Activated naive CD4-positive, alpha-beta T cell treated with anti-CD3 and anti-CD28 coated beads, Interleukin-2, amount 50 U/mL, for 72 hours (primary cell): ENCODE measurements at regions not wholly inside any gene's neighbourhood (a gene's known extent, or its start where the extent isn't known, plus 50 kb on each side); places are given as distances from the start of the nearest gene placed in this dataset.
A peak's percentile ranks its signal among the peaks of the same experiment; 100 is the strongest.

Experiments used
- ATAC-seq, 2 donors: fragments of 150-1000 bp; cut with Tn5 transposase; 2 replicates each; pipeline ENCODE4 v1.10.0; 2021; ENCODE audit warnings: mild to moderate bottlenecking in 2 of 2, moderate library complexity in 2 of 2
- DNase-seq, 2 donors: peaks; one replicate each; pipeline ENCODE4 v3.0.0; 2021 to 2022; ENCODE audit warnings: low spot score in 2 of 2
- H3K27ac Mint-ChIP-seq, 2 donors: one replicate each; pipeline ENCODE4 v1.8.0; 2022; ENCODE audit warnings: mild to moderate bottlenecking in 2 of 2, mixed read lengths in 2 of 2
- H3K36me3 Mint-ChIP-seq, 2 donors: one replicate each; pipeline ENCODE4 v1.8.0; 2022; ENCODE audit warnings: mixed read lengths in 2 of 2
- H3K9me3 Mint-ChIP-seq, 2 donors: one replicate each; pipeline ENCODE4 v1.8.0; 2022; ENCODE audit warnings: mixed read lengths in 2 of 2

DNA sequence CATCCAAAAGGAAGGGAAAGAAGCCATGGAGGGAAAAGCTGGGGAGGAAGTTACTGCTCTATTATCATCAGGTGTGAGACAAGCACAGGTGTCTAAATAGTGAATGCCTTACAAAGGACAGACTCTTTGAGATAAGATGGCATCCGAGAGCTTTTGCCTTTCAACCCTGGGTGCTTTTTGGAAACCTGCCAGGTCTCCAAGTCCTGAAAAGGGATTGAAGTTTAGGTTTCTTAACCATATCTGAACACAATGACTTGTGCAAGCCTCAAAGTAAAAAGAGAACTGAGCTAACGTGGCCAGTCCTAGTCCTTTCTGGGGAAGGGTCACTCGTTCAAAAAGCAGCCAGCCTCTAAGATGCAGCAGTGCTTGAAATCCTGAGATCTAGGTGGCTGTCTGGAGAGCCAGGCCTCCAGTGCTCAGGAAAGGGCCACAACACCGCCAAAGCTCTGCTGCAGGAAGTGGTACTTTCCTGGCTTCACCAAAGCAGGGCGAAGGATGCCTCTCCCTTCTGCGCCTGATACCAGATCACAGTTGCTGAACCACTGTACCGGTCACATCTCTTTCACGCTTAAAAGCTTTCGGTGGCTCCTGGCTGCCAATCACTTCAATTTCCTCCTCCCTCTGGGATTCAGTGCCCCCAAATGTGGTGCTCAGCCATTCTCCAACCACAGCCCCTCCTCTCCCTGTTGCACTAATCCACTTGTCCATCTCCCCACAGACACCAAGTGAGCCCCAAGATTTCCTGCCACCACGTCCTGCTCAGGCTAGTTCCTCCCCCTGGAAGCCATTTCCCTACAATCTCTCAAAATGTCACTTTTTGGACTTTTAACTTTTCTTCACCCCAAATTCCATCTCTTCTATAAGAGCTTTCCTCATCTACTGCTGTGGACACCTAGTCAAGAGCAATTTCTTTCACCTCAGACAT, 104.1 kb upstream of the LPP start:
- peak overlapping the region in 1 of 2 donors; percentile 53 for H3K27ac Mint-ChIP-seq
- no peaks in the 10 kb centered on the region for H3K36me3 Mint-ChIP-seq
- H3K9me3 Mint-ChIP-seq: no peaks in the 10 kb centered on the region
- DNase-seq (peak in 1 of 2 donors; percentile 10), ATAC-seq (peak; percentile 63 to 77)

DNA sequence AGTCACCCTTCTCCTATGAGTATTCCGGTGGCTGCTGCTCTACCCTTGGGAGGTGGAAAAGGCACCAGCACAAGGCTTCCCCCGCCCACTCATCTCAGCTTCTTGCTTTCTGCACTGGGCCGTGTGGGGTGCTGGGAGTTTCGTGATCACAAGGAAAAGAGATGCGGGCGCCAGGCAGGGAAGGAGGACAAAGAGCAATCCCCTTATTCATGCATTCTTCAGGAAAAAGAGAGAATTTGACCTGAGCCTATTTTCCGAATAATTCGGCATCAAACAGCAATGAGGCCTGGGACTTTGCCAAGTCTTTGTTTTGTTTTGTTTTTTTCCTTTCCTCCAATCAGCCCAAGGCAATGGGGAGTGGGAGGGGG, 102.2 kb upstream of the LPP start:
- Mint-ChIP-seq H3K27ac (no peak overlapping the region), H3K9me3 (no peaks in the 10 kb centered on the region), H3K36me3 (no peaks in the 10 kb centered on the region)
- no peak for ATAC-seq
- no peak for DNase-seq

DNA sequence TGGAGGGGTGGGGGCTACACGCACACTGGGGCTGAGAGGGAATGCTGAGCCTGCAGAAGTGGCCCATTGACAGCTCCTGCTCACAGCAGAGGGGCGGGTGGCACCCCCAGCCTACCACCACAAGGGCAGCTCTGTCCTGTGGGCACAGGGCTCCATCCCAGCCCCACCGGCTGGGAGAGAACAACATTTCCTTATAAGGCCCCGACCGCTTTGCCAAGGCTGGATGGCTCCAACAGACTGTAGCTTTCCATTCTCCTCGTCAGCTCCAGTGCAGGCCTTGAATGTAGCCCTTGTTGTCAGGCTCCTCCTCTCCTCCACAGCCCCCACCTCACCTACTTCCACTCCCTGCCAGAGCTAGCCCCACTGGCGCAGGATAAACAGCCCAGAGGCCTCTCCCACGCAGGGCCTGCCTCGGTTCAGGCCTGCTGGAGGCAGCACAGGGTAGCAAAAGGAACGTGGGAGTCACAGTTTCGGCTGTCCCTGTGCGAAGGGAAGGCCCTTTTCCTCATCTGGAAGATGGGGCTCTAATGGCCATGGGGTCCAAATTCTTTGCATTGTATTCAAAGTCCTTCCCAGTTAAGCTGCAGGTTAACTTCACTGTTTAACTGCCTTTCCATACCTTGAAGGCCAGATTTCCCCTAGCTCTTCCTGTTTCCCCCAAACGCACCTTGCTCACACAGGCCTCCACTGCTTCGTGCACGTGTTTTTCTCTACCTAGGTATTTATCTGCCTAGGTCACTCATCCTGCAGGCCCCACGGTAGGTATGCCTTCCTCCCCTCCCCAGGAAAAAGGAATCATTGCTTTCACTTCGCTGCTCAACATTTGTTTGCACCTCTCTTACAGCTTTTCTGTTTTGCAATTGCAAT, 101.6 kb upstream of the LPP start:
- no peak overlapping the region for H3K27ac Mint-ChIP-seq
- H3K36me3 Mint-ChIP-seq: no peaks in the 10 kb centered on the region
- H3K9me3 Mint-ChIP-seq: no peaks in the 10 kb centered on the region
- DNase-seq (no peak), ATAC-seq (no peak)

DNA sequence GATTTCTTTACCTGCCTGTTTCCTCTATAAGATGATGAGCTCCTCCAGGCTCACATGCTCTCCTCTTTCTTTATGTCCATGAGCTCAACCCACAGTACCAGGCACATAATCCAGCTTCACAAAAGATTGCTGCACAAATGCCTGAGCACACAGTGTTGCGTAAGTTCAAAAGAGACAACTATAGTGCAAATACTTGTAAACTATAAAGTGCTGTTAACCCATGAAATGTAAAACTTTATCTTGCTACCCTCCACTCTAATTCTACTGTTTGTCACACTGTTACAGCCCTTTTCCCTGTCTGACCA, 101.0 kb upstream of the LPP start:
- Mint-ChIP-seq H3K36me3 (no peaks in the 10 kb centered on the region), H3K27ac (no peak overlapping the region), H3K9me3 (no peaks in the 10 kb centered on the region)
- ATAC-seq: no peak
- no peak for DNase-seq

DNA sequence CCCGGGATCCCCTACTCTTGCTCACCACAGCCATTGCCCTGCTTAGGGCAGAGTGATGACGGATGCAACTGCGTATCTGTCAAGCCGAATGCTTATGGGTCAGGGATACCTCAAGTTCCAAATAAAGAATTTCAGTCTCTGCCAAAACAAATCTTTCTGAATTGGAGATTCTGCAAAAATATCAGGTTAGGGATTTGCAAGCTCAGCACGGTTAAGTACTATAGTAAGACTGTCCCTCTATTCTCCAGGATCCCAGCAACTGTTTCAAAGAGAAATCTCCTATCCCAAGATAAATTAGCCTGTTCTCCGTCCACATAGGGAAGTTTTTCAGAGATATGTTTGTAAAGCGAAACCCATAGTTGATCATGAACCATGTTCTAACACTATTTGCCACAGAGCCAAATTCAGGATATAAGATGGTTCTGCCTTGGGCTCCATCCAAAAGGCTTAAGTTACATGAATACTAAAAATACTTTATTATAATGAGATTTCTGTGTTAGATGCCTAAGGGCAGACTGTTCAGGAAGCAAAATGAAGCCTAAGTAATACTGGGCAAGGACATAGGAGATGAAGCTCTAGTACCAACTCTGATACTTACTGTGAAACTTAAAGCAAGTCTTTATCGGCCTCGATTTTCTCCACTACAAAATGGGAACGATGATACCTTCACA, 100.1 kb upstream of the LPP start:
- ATAC-seq: no peak
- H3K36me3 Mint-ChIP-seq: no peaks in the 10 kb centered on the region

DNA sequence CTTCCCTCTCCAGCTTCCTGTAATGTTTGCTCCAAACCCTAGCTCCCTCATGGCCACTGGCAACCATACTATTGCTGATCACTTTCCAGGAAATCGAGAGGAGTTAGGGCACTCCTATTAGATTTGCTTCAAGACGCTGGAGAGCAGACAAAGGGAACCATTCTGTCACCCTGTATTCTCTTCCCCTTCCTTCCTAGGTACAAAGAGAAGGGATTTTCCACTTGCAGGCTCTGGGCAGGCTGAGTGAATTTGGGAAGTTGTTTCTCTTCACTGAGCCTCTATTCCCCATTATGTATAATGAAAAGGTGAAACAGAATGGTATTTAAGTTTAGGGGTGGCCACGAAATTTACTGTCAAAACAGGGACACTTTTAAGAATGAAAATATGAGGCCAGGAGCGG, 99.4 kb upstream of the LPP start:
- no peak for ATAC-seq
- Mint-ChIP-seq H3K36me3 (no peaks in the 10 kb centered on the region), H3K27ac (no peak overlapping the region), H3K9me3 (no peaks in the 10 kb centered on the region)
- DNase-seq: no peak

More for the DNA sequence above, 100.1 kb upstream of the LPP start:
- DNase-seq: no peak
- Mint-ChIP-seq H3K27ac (no peak overlapping the region), H3K9me3 (no peaks in the 10 kb centered on the region)

DNA sequence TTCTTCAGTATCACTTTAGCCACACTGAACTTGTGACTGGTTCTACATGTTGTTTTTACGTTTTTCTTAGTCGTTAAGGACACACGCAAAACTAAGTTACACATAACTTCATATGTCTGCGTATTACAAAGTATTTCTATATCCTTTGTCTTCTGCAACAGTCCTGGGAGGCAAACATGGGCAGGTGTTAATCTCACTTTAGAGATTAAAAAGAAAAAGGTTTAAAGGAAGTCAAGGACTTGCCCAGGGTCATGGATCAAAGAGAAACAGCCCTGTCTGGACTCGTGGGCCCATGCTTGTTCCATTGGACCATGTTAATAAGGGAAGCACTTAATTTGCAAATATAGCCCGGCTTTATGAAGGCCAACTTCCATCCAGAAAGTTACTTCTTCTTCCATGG, 98.6 kb upstream of the LPP start:
- H3K36me3 Mint-ChIP-seq: no peaks in the 10 kb centered on the region
- H3K9me3 Mint-ChIP-seq: no peaks in the 10 kb centered on the region
- ATAC-seq: no peak

DNA sequence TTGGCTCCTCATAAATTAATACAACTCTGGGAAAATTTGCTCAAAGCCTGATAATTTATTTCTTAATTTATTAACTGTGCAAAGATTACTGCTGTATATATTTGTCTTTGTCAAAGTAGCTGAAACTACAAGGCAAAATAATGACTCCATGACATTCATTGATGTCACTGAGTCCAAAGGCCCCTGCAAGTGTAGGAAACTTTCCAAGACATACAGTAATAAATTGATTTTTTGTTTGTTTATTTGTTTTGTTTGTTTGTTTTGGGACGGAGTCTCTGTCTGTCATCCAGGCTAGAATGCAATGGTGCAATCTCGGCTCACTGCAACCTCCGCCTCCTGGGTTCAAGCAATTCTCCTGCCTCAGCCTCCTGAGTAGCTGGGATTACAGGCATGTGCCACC, 96.8 kb upstream of the LPP start:
- no peak overlapping the region for H3K27ac Mint-ChIP-seq
- no peak for DNase-seq
- peaks cover 0 to 2% of the 10 kb centered on the region in 2 donors for H3K36me3 Mint-ChIP-seq
- no peak for ATAC-seq
- no peaks in the 10 kb centered on the region for H3K9me3 Mint-ChIP-seq

More for the DNA sequence above, 98.6 kb upstream of the LPP start:
- H3K27ac Mint-ChIP-seq: no peak overlapping the region
- DNase-seq: no peak

DNA sequence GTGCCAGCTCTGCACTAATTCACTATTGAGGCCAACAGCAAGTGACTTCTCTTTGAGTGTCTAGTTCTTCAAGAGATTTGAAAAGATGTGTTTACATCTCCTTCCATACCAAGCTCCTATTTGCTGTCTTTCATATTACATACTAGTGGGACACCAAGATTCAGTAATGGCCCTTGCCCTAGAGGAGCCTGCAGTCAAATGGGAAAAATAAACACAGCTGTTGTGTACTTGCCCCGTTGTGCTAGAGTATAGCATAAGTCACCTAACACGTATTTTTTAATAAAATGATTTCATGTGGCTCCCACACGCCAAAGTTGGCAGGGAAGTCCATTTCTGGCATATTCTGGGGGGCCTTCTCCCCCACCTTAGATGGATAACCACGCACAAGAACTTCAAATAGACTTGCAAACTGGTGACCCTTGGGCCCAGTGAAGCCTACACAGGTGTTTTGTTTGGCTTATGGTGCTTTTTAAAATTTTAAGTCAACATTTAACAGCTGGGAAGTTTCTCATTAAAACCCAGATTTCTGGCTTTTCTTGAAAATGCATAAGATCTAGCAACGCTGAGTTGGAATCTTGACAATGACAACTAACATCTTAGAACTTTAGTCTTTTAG, 95.3 kb upstream of the LPP start:
- ATAC-seq (no peak), DNase-seq (no peak)
- Mint-ChIP-seq H3K27ac (no peak overlapping the region), H3K36me3 (peaks cover 0 to 18% of the 10 kb centered on the region in 2 donors), H3K9me3 (no peaks in the 10 kb centered on the region)

DNA sequence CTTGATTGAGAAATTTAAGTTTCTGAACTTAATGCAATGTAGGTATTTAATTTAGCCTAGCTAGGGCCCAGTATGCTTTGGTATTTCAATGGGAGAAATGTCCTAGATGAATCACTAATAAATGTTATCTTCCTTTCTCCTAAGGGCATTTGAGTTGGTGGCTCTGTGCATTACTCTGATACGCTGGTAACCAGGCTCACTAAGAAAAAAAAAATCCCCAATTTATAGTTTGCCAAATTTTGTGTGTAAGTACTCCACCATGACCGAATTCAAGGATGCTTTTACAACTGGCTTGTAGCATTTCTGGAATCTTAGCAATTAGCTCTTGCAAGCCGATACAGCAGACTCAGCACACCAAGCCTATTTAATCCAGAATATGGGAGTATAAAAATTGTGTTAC, 94.6 kb upstream of the LPP start:
- no peak for DNase-seq
- Mint-ChIP-seq H3K27ac (no peak overlapping the region), H3K9me3 (no peaks in the 10 kb centered on the region), H3K36me3 (peaks cover 0 to 24% of the 10 kb centered on the region in 2 donors)
- no peak for ATAC-seq

DNA sequence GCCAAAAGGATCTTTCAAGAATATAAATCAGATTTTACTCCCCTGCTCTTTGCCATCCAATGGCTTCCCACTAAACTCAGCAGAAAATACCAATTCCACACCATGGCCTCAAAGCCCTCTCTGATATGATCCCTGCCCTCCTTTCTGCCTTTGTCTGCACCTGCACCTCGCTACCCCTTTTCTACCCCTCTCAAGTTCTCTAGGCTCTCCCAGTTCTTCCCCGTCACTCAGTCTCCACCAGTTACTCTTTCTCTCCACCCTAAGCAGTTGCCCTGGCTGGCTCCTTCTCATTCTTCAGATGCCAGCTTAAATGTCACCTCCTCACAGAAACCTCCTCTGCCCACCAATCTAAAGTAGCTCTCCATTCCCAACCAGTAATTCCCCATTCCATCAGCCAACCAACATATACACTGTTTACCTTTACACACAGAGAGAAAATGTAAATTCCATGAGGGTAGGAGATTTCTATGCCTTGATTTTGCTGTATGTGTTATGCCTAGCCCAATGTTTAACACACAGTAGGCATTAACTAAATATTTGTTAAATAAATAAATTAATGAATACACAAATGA, 93.6 kb upstream of the LPP start:
- peaks cover 0 to 8% of the 10 kb centered on the region in 2 donors for H3K9me3 Mint-ChIP-seq
- no peak overlapping the region for H3K27ac Mint-ChIP-seq
- peaks cover 0 to 28% of the 10 kb centered on the region in 2 donors for H3K36me3 Mint-ChIP-seq
- ATAC-seq (no peak), DNase-seq (no peak)

- Mint-ChIP-seq H3K36me3 (peaks cover 0 to 28% of the 10 kb centered on the region in 2 donors), H3K27ac (peak overlapping the region; percentile 29 to 94)
- peak in 1 of 2 donors; percentile 59 for DNase-seq
These were observed 93.0 kb upstream of the LPP start for GRCh38 chr3:188060840-188061544.

DNA sequence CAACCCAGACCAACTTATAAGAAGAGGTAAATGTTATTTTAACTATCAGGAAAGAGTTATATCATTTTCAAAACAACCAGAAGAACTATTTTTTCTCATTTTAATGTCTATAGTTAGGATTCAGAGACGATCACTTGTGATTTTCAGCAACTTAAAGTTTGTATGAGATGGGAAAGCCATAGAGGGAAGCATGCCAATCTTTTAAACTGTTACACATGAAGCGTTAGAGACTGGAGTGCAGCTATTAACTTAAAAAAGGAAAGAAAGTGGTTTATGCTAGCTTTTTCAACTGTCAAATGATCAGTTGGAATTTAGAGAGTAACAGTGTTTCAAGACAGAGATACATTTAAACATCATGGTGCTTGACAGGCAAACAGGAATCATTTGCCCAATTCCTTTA, 91.7 kb upstream of the LPP start:
- no peak for DNase-seq
- Mint-ChIP-seq H3K36me3 (peaks cover 0 to 28% of the 10 kb centered on the region in 2 donors), H3K9me3 (peaks cover 0 to 10% of the 10 kb centered on the region in 2 donors), H3K27ac (no peak overlapping the region)
- ATAC-seq: no peak

More at GRCh38 chr3:188060840-188061544, 93.0 kb upstream of the LPP start:
- peaks cover 0 to 10% of the 10 kb centered on the region in 2 donors for H3K9me3 Mint-ChIP-seq
- peak; percentile 99 to 100 for ATAC-seq

GRCh38 chr3:188064831-188065493, 89.0 kb upstream of the LPP start:
- no peak for ATAC-seq
- DNase-seq: no peak
- Mint-ChIP-seq H3K9me3 (peaks cover 0 to 10% of the 10 kb centered on the region in 2 donors), H3K36me3 (peaks cover 0 to 28% of the 10 kb centered on the region in 2 donors), H3K27ac (no peak overlapping the region)

- no peak for DNase-seq
- H3K36me3 Mint-ChIP-seq: peaks cover 0 to 28% of the 10 kb centered on the region in 2 donors
- no peak for ATAC-seq
- H3K27ac Mint-ChIP-seq: no peak overlapping the region
- H3K9me3 Mint-ChIP-seq: peaks cover 0 to 10% of the 10 kb centered on the region in 2 donors
These were observed 87.8 kb upstream of the LPP start for GRCh38 chr3:188066141-188066540.
